ENCODE measurements at regions not wholly inside any gene's neighbourhood (a gene's known extent, or its start where the extent isn't known, plus 50 kb on each side); places are given as distances from the start of the nearest gene placed in this dataset.

DNA sequence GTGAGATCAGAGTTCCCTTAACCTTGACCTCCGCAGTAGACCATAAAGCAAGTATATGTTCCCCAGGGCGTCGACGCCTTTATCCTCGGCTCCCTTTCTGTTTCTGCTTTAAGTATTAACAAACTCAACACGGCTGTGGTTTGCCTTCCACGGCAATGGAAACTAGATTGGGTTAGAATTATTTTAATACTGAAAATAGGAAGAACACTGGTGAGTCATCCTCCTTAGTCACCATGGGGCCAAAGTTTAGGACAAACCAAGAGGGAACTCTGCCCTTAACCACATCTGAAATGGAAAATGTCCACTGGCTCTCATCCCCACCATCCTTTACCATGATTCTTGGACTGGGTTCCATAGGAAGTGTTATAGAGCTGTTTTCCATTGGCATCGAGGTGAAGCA lies 386.1 kb downstream of the ACTL7B start:
- TF ChIP-seq, protein P1, sequence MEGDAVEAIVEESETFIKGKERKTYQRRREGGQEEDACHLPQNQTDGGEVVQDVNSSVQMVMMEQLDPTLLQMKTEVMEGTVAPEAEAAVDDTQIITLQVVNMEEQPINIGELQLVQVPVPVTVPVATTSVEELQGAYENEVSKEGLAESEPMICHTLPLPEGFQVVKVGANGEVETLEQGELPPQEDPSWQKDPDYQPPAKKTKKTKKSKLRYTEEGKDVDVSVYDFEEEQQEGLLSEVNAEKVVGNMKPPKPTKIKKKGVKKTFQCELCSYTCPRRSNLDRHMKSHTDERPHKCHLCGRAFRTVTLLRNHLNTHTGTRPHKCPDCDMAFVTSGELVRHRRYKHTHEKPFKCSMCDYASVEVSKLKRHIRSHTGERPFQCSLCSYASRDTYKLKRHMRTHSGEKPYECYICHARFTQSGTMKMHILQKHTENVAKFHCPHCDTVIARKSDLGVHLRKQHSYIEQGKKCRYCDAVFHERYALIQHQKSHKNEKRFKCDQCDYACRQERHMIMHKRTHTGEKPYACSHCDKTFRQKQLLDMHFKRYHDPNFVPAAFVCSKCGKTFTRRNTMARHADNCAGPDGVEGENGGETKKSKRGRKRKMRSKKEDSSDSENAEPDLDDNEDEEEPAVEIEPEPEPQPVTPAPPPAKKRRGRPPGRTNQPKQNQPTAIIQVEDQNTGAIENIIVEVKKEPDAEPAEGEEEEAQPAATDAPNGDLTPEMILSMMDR (IDR thresholded peaks at IDR 0.05): no peak
- no peak for TF ChIP-seq ZFX (IDR thresholded peaks at IDR 0.05; ENCODE audit: borderline replicate concordance)

Measured in 22Rv1 (cell line).